ENCODE measurements at regions not wholly inside any gene's neighbourhood (a gene's known extent, or its start where the extent isn't known, plus 50 kb on each side); places are given as distances from the start of the nearest gene placed in this dataset.

DNA sequence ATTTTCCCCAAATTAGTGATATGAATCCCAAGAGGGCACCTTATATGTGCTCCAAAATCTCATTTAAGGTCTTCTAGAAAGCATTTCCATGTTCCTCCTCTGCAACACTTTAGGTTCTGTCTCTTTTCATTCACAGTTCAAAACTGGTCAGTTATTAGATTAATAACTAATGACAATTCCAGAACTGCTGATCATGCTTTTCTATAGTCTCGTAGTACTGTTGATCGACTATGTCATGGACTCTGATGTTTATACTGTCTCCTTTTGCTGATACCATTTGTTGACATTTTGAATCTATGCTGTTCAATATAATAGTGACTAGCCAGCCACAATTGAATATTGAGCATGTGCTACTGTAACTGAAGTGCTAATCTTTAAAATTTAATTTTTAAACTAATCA lies 728.3 kb downstream of the LRFN5 start:
- H3K4me1 ChIP-seq (ENCODE audit: control insufficient read depth, extremely low read depth, insufficient read depth, low read length): no peaks in the 10 kb centered on the region

DNA sequence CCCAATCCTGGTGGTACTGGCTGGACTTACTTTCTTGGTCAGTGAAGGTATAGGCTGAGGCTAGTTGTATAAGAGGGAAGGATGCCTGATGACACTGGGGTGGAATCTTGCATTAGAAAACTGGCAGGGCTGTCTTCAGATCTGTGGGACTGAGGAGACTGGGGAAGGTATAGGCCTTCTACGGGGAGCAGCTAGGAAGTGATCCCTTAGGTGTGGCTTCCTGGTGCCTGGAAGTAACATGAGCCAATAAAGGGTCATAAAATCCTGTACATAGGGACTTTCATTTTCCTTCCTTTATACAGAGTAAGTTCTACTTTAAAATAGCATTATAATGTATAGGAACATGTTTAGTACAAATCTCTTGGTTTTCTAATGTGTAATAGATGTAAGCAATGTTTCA lies 716.8 kb downstream of the LRFN5 start:
- Histone ChIP-seq H3K27me3 (ENCODE audit: control insufficient read depth, insufficient read depth, low read length) (no peaks in the 10 kb centered on the region), H3K9ac (ENCODE audit: insufficient read depth, low read length) (no peak overlapping the region), H3K9me3 (ENCODE audit: control insufficient read depth, insufficient read depth, low read depth, low read length) (no peaks in the 10 kb centered on the region), H3K4me2 (ENCODE audit: extremely low read depth, insufficient read depth, low read length) (no peak overlapping the region), H2AFZ (ENCODE audit: low read length) (no peak overlapping the region), H3K27ac (ENCODE audit: insufficient read depth, low read length) (no peak overlapping the region), H4K20me1 (ENCODE audit: control insufficient read depth, extremely low read depth, insufficient read depth, low read length) (no peaks in the 10 kb centered on the region), H3K4me3 (replicated peaks in 1 of 4; ENCODE audit: control extremely low read depth in 1 of 4, insufficient read depth in 1 of 4, low read depth in 3 of 4, low read length in 4 of 4) (no peak overlapping the region), H3K36me3 (ENCODE audit: control insufficient read depth, insufficient read depth, low read length) (no peaks in the 10 kb centered on the region), H3K79me2 (ENCODE audit: control insufficient read depth, insufficient read depth, low read length) (no peaks in the 10 kb centered on the region), H3K4me1 (ENCODE audit: control insufficient read depth, extremely low read depth, insufficient read depth, low read length) (no peaks in the 10 kb centered on the region)
- no peak for DNase-seq (ENCODE audit: low read depth in 2 of 2)
- no peak for TF ChIP-seq EZH2 (IDR thresholded peaks at IDR 0.05; ENCODE audit: low read length, missing control alignments)
- TF ChIP-seq, protein P1, sequence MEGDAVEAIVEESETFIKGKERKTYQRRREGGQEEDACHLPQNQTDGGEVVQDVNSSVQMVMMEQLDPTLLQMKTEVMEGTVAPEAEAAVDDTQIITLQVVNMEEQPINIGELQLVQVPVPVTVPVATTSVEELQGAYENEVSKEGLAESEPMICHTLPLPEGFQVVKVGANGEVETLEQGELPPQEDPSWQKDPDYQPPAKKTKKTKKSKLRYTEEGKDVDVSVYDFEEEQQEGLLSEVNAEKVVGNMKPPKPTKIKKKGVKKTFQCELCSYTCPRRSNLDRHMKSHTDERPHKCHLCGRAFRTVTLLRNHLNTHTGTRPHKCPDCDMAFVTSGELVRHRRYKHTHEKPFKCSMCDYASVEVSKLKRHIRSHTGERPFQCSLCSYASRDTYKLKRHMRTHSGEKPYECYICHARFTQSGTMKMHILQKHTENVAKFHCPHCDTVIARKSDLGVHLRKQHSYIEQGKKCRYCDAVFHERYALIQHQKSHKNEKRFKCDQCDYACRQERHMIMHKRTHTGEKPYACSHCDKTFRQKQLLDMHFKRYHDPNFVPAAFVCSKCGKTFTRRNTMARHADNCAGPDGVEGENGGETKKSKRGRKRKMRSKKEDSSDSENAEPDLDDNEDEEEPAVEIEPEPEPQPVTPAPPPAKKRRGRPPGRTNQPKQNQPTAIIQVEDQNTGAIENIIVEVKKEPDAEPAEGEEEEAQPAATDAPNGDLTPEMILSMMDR (conservative IDR thresholded peaks at IDR 0.05 in 1 of 2, IDR thresholded peaks at IDR 0.05 in 1 of 2; ENCODE audit: low read depth in 1 of 2, low read length in 2 of 2): no peak

More for the DNA sequence above, 728.3 kb downstream of the LRFN5 start:
- Histone ChIP-seq H3K9me3 (ENCODE audit: control insufficient read depth, insufficient read depth, low read depth, low read length) (no peaks in the 10 kb centered on the region), H3K4me3 (replicated peaks in 1 of 4; ENCODE audit: control extremely low read depth in 1 of 4, insufficient read depth in 1 of 4, low read depth in 3 of 4, low read length in 4 of 4) (no peak overlapping the region), H2AFZ (ENCODE audit: low read length) (no peak overlapping the region), H3K27me3 (ENCODE audit: control insufficient read depth, insufficient read depth, low read length) (no peaks in the 10 kb centered on the region), H4K20me1 (ENCODE audit: control insufficient read depth, extremely low read depth, insufficient read depth, low read length) (no peaks in the 10 kb centered on the region), H3K9ac (ENCODE audit: insufficient read depth, low read length) (no peak overlapping the region), H3K36me3 (ENCODE audit: control insufficient read depth, insufficient read depth, low read length) (no peaks in the 10 kb centered on the region), H3K79me2 (ENCODE audit: control insufficient read depth, insufficient read depth, low read length) (no peaks in the 10 kb centered on the region), H3K27ac (ENCODE audit: insufficient read depth, low read length) (no peak overlapping the region), H3K4me2 (ENCODE audit: extremely low read depth, insufficient read depth, low read length) (no peak overlapping the region)
- no peak for DNase-seq (ENCODE audit: low read depth in 2 of 2)
- no peak for TF ChIP-seq EZH2 (IDR thresholded peaks at IDR 0.05; ENCODE audit: low read length, missing control alignments)

- Histone ChIP-seq H3K79me2 (ENCODE audit: control insufficient read depth, insufficient read depth, low read length) (no peaks in the 10 kb centered on the region), H3K9me3 (ENCODE audit: control insufficient read depth, insufficient read depth, low read depth, low read length) (no peaks in the 10 kb centered on the region), H3K27me3 (ENCODE audit: control insufficient read depth, insufficient read depth, low read length) (no peaks in the 10 kb centered on the region), H4K20me1 (ENCODE audit: control insufficient read depth, extremely low read depth, insufficient read depth, low read length) (no peaks in the 10 kb centered on the region), H3K4me1 (ENCODE audit: control insufficient read depth, extremely low read depth, insufficient read depth, low read length) (no peaks in the 10 kb centered on the region), H3K4me2 (ENCODE audit: extremely low read depth, insufficient read depth, low read length) (no peak overlapping the region), H2AFZ (ENCODE audit: low read length) (no peak overlapping the region), H3K27ac (ENCODE audit: insufficient read depth, low read length) (no peak overlapping the region), H3K4me3 (replicated peaks in 1 of 4; ENCODE audit: control extremely low read depth in 1 of 4, insufficient read depth in 1 of 4, low read depth in 3 of 4, low read length in 4 of 4) (no peak overlapping the region), H3K9ac (ENCODE audit: insufficient read depth, low read length) (no peak overlapping the region), H3K36me3 (ENCODE audit: control insufficient read depth, insufficient read depth, low read length) (no peaks in the 10 kb centered on the region)
- TF ChIP-seq, protein P1 (conservative IDR thresholded peaks at IDR 0.05 in 1 of 2, IDR thresholded peaks at IDR 0.05 in 1 of 2; ENCODE audit: low read depth in 1 of 2, low read length in 2 of 2): no peak
- TF ChIP-seq EZH2 (IDR thresholded peaks at IDR 0.05; ENCODE audit: low read length, missing control alignments): no peak
- no peak for DNase-seq (ENCODE audit: low read depth in 2 of 2)
Measured at GRCh38 chr14:42322531-42323284, 716.0 kb downstream of the LRFN5 start.
